ENCODE measurements at regions not wholly inside any gene's neighbourhood (a gene's known extent, or its start where the extent isn't known, plus 50 kb on each side); places are given as distances from the start of the nearest gene placed in this dataset.

DNA sequence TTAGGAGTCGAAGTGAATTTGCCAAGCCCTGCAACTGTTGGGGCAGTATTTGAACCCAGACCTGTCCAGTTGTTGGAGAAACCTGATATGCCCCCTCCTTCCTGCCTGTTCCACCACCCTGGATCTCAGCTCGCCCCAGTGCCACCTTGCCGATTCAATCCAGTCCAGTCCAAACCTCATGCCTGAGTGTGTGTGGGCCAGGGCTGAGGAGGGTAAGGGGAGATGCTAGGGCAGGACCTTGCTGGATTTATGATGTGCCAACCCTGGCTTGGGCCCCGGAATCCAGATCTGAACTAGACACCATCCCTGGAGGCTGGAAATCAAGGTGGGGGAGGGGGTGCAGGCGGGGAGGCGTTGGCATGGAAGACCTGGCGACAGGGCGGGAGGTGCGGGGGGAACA, 98.9 kb upstream of the WNT4 start:
- TF ChIP-seq, protein P1, sequence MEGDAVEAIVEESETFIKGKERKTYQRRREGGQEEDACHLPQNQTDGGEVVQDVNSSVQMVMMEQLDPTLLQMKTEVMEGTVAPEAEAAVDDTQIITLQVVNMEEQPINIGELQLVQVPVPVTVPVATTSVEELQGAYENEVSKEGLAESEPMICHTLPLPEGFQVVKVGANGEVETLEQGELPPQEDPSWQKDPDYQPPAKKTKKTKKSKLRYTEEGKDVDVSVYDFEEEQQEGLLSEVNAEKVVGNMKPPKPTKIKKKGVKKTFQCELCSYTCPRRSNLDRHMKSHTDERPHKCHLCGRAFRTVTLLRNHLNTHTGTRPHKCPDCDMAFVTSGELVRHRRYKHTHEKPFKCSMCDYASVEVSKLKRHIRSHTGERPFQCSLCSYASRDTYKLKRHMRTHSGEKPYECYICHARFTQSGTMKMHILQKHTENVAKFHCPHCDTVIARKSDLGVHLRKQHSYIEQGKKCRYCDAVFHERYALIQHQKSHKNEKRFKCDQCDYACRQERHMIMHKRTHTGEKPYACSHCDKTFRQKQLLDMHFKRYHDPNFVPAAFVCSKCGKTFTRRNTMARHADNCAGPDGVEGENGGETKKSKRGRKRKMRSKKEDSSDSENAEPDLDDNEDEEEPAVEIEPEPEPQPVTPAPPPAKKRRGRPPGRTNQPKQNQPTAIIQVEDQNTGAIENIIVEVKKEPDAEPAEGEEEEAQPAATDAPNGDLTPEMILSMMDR (conservative IDR thresholded peaks at IDR 0.05 in 1 of 2, IDR thresholded peaks at IDR 0.05 in 1 of 2; ENCODE audit: extremely low read depth in 1 of 2, insufficient read depth in 1 of 2, low read depth in 1 of 2, low read length in 2 of 2), result no peak
- TF ChIP-seq EZH2 (IDR thresholded peaks at IDR 0.05; ENCODE audit: borderline replicate concordance, low read length), result no peak
